GM19455 (cell line): ENCODE measurements at regions not wholly inside any gene's neighbourhood (a gene's known extent, or its start where the extent isn't known, plus 50 kb on each side); places are given as distances from the start of the nearest gene placed in this dataset.
"Not testable (repeated sequence)": the region's sequence is repeated elsewhere in the genome, so short reads cannot be mapped to it uniquely, and the experiment has no call there.

Experiments
- ATAC-seq: cut with Tn5 transposase; IDR thresholded peaks from one replicate; pipeline ENCODE4 v1.9.1; 2021; ENCODE audit not compliant: unreplicated experiment

- ATAC-seq, result not testable (repeated sequence)
These were observed 778.7 kb upstream of the HS3ST5 start for GRCh38 chr6:115121513-115121912.

GRCh38 chr6:115120391-115120790 lies 777.6 kb upstream of the HS3ST5 start:
- ATAC-seq, result no peak

GRCh38 chr6:115091461-115091860 lies 748.6 kb upstream of the HS3ST5 start:
- ATAC-seq, result no peak

GRCh38 chr6:115078555-115078954 lies 735.7 kb upstream of the HS3ST5 start:
- ATAC-seq, result no peak

GRCh38 chr6:115071962-115072361 lies 729.1 kb upstream of the HS3ST5 start:
- ATAC-seq, result no peak

- no peak for ATAC-seq
These were observed 725.0 kb upstream of the HS3ST5 start for GRCh38 chr6:115067690-115068447.

GRCh38 chr6:115064680-115065079 lies 721.9 kb upstream of the HS3ST5 start:
- no peak for ATAC-seq

- ATAC-seq, result no peak
These were observed 717.8 kb upstream of the HS3ST5 start for GRCh38 chr6:115060581-115060980.

- ATAC-seq, result no peak
These were observed 715.8 kb upstream of the HS3ST5 start for GRCh38 chr6:115058414-115059211.

GRCh38 chr6:115055579-115055978 lies 712.8 kb upstream of the HS3ST5 start:
- no peak for ATAC-seq

GRCh38 chr6:115054242-115054641 lies 711.4 kb upstream of the HS3ST5 start:
- not testable (repeated sequence) for ATAC-seq

- no peak for ATAC-seq
These were observed 710.5 kb upstream of the HS3ST5 start for GRCh38 chr6:115053169-115053860.

- no peak for ATAC-seq
These were observed 673.8 kb upstream of the HS3ST5 start for GRCh38 chr6:115016593-115016992.

GRCh38 chr6:115004982-115005381 lies 662.2 kb upstream of the HS3ST5 start:
- no peak for ATAC-seq

GRCh38 chr6:115004204-115004603 lies 661.4 kb upstream of the HS3ST5 start:
- no peak for ATAC-seq

GRCh38 chr6:115001731-115002350 lies 659.0 kb upstream of the HS3ST5 start:
- ATAC-seq, result peak; percentile 47

- no peak for ATAC-seq
These were observed 657.9 kb upstream of the HS3ST5 start for GRCh38 chr6:115000736-115001135.

GRCh38 chr6:114998492-114998891 lies 655.7 kb upstream of the HS3ST5 start:
- ATAC-seq, result no peak

GRCh38 chr6:114997813-114998292 lies 655.0 kb upstream of the HS3ST5 start:
- peak; percentile 81 for ATAC-seq

GRCh38 chr6:114995526-114995925 lies 652.7 kb upstream of the HS3ST5 start:
- ATAC-seq, result no peak
